ENCODE measurements at regions not wholly inside any gene's neighbourhood (a gene's known extent, or its start where the extent isn't known, plus 50 kb on each side); places are given as distances from the start of the nearest gene placed in this dataset.
A peak's percentile ranks its signal among the peaks of the same experiment; 100 is the strongest.

DNA sequence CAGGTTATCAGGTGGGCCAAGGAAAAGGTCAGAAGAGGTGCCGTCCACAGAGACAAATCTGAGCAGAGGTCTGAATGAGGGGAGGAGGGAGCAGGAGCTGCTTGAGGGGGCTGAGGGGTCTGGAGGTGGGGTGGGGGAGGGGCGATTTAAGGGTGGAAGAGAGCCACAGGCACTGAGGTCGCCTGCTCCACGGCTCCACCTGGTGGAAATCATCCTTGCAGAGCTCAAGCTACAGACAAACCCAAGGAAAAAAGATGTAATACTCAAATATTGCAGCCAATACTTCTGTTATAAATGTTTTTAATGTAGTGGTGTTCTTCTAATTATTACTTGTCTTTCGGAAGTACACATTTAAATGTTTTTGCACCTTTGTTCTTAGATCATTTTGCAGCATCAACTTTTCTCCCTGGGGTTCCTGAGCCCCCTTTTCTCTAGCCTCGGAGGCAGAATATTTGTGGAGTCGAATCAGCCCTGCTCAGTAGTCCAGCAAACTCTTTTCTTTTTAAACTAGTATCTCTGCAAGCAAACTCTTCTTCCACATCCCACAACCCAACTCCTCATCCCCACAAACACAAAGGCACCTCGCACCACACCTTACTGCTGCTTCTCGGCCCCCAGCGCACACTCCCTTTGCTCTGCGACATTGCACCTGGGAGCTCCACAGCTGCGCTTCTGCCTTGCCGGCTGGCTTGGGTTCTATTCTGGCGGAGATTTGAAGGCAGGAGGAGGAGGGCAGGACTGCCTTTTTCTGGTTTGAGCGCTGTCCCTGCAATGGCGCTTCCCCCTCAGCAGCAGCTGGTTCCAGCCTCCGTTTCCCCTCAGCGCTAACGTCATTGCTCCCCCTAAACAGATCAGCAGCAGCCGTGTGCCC is 51.0 kb upstream of the TFAP2A start:
- no peaks in the 10 kb centered on the region for H3K9me3 ChIP-seq (replicated peaks)
- H3K4me3 ChIP-seq: no peak overlapping the region
- peak in 1 of 2 experiments; percentile 75 for DNase-seq (ENCODE audit: low read depth in 1 of 2, low spot score in 2 of 2)

More for the DNA sequence above, 51.0 kb upstream of the TFAP2A start:
- Histone ChIP-seq H3K27me3 (replicated peaks) (no peaks in the 10 kb centered on the region), H3K4me1 (replicated peaks) (peaks cover 43% of the 10 kb centered on the region), H3K36me3 (no peaks in the 10 kb centered on the region), H3K27ac (no peak overlapping the region)
